HG03139 (cell line): ENCODE measurements at regions not wholly inside any gene's neighbourhood (a gene's known extent, or its start where the extent isn't known, plus 50 kb on each side); places are given as distances from the start of the nearest gene placed in this dataset.
A peak's percentile ranks its signal among the peaks of the same experiment; 100 is the strongest.

Source experiments
- ATAC-seq: cut with Tn5 transposase; IDR thresholded peaks from one replicate; pipeline ENCODE4 v1.9.1; 2021; ENCODE audit not compliant: unreplicated experiment

DNA sequence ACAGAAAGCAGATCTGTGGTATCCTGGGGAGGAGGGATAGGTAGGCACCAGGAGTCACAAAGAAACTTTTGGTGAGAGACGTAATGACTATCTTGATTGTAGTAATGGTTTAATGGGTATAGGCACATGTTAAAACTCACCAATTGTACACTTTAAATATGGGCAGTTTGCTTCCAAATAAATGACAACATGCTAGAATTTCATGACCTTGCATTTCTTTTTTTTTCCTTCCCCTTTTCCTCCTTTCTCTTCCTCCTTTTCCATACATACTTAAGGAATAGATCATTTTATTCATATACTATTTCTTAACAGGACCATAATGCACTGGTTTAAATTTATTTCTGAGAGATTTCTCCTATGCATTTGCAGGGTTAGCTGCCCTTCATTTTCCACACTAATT, 341.8 kb downstream of the TMEM182 start:
- ATAC-seq = no peak

DNA sequence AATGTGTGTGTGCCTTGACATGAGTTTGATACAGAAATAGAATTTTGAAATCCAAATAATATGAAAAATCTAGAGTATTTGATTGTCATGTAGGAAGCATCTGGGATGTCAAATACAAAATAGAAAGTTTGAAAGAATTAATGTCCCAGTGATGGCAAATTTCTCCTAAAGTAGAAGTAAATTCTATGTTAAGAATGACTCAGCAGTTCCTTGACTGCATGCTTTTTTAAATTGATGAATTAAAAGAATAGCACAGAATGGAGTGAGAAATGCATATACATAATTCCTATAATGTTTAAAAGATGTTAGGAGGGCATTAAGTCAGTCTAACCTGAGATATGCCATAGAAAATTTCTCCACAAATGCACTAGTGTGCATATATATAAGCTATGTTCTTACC, 357.5 kb downstream of the TMEM182 start:
- no peak for ATAC-seq

DNA sequence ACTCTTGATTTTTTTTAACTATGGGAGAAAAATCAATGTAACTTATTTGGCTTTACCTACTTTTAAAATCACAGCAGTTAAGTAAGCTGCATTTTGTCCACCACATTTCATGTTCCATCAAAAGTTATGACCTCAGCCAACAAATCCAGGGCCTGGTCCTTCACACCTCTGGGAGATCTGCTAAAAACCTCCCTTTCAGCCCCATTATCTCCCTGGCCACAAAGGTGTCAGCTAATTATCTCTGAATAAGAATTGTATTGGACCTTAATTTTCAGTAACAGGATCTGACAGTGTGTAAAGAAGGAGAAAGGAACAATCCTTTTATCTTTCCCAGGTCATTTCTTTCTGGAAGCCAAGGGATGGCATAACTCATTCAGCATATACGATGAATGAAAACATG, 359.3 kb downstream of the TMEM182 start:
- no peak for ATAC-seq

DNA sequence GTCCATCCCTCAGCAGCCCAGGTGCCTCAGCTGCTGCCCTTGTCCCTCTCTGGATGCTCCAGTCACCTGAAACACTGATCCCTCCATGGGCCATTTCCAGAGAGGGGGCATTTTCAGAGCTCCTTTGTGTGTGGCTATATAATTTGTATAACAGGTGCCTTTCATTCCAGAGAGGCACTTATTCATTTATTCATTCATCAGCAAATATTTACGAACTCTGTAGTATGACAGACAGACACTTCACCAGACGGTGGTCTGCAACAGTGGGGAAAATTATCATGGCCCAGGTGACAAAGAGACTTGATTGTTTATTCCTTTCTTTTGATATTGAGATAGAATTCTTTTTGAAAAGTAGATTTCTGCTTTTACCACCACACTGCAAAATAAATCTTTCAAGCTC, 361.7 kb downstream of the TMEM182 start:
- no peak for ATAC-seq

DNA sequence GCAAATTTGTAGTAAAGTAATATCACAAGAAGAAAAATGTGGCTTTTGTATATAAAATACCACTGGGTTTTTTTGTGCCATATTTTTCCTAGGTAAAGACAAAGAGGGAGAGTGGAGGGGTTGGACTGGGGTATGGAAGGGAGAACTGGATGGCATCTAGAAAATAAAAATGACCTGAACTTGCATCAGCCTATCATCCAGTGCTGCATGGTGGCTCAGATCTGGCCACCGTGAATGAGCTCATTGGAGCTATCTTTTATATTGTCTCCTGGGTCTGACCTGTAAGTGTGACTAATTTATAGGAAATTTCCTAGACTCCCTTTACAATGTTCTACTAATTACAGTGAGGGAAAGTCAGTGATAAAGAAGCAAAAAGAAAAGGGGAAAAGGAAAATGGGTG, 369.0 kb downstream of the TMEM182 start:
- no peak for ATAC-seq

DNA sequence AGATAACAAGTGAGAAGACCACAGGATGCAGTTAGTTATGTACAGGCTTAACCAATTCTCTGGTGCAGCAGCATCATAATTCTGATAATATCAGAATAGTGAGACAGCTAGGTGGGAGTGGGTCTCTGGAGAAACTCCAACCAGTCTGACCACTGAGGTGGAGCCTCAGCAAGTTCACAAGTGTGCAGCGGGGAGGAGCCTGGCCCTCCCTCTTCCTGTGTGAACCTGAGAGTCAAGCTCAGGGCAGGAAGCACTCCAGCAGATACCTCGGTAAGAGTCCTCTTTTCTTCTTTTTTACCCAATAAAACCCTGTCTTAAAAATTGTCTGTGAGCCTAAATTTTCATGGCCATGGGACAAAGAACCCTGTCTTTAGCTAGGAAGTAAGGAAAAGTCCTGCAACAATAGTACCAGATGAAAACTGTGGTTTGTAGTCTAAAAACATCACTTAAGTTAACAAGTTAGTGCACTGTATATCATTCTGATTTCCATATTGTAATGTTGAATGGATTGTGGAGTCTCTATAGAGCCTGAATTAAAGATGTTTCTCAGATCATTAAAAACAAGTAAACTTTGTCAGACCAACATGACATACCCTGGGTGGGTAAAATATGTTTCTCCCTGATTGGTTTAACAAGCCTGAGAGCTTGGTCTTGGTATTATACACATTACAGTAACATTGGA, 370.8 kb downstream of the TMEM182 start:
- ATAC-seq = peak; percentile 99

DNA sequence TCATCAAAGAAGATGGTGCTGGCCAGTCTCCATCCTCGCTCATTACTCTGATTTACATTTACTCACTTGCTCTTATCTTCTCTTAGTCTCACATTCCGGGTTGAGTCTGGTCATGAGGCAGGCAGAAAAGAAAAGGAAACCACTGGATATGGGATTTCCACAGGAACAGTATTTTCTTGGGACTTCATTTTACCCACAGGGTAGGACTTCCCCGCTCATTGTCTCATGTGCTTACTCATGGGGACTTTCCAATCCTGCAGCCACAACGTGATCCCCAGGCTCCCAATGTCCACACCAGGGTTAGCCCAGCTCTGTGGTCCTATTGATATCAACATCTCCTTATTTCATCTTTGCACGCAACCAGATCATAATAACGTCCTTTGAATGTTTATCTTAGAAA, 373.8 kb downstream of the TMEM182 start:
- ATAC-seq = no peak

DNA sequence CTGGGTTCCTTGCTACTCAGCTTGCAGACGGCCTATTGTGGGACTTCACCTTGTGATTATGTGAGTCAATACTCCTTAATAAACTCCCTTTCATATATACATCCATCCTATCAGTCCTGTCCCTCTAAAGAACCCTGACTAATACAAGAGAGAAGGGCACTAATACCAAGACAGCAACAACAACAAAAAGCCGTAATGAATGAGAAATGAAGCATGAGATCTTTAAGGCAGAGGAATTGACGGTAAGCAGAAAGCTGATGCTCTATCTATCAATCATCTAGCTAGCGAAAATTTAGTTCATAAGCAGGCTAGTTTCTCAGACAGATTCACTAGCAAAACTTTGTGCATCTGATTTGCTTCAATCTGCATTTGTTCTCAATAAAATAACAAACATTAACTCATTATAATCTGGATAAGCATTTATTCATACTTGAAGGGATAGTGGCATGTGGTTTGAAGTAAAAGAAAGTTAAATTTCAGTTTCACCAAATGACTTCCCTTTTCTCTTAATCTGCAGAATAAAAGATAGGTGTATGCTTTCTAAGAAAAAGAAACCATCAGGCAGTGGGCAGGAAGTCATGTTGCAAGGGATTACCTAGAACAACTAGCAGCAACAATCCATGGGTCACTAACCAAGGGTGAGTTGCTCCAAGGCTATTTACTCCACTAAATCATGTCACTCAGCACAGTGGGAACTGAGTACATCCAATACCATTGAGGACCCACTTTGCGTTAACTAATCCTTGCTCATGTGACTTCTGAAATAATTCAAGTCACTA, 376.5 kb downstream of the TMEM182 start:
- peak; percentile 76 for ATAC-seq

DNA sequence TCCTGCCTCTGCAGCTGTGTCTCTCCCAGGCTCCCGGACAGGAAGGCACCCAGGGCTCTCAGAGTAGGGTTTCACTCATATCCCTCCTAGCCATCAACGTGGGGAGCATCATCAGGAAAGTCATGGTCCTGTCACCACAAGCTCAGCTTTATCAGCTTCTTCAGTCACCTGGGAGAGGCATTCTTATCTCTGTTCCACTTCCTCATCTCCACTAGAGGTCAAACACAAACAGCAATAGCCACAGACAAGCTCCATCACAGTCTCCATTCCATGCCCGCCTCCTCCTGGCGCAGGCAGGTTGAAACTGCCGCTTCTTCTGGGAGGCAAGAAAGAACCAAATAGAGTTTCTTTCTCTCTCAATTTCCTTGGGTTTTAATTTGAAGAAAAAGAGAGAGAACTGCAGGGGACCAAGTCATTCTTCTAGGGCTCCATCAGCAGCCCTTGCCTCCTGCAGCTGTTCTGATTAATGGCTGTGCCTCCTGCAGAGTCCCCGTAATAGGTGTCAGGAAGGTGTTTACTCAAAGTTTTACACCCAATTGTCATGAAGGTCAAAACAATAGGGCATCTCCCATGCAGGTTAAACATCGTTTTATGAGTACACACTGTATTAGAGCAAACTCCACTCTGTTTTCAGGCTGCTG, 377.9 kb downstream of the TMEM182 start:
- ATAC-seq = no peak

DNA sequence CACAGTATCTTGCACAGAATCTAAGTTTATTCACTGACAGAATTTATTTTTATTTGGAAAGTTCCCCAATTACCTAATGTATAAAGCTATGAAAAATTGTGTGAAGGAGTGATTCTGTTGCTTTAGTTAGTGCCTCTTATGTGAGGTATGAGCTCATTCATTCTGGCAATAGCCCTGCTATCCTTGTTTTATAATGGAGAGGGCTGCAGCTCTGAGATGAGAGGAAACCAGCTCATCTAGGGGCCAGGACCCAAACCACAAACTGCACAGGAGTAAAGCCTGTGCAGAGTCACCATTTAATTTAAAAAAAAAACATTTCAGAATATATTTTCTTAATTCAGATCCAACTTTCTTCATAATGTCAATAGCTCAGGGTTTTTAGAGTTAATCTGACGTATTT, 383.0 kb downstream of the TMEM182 start:
- ATAC-seq = no peak

DNA sequence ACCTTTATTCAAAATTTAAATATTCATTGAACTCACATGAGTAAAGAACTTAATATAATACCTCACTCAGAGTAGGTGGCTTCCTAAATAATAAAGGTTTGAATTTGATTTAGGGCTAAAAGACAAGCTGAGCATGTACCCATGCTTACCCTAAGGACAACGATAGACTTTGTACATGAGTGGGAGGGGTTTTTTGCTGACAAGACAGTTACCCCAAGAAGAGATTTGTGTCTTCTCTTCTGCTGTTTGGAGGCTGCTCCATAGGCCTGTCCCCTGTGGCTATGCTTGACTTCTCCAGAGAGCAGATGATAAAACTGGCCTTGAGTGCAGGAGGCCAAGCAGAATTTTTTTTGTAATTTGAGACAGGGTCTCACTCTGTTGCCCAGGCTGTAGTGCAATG, 383.9 kb downstream of the TMEM182 start:
- ATAC-seq = no peak

DNA sequence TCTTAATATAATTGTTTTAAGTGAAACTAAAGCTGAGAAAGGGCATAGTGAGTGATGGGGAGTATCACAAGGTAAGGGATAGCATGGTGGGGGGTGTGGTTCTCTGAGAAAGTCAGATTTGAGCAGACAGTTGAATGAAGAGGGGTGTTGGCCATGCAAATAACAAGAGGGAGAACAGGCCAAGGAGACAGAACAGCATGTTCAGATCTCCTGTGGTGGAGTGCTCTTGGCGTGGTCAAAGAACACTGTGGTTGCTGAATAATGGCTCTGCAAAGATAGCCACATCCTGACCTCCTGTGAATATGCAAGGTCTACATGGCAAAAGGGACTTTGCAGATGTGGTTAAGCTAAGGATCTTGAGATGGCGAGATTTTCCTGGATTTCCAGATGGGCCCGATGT, 389.2 kb downstream of the TMEM182 start:
- ATAC-seq = no peak

DNA sequence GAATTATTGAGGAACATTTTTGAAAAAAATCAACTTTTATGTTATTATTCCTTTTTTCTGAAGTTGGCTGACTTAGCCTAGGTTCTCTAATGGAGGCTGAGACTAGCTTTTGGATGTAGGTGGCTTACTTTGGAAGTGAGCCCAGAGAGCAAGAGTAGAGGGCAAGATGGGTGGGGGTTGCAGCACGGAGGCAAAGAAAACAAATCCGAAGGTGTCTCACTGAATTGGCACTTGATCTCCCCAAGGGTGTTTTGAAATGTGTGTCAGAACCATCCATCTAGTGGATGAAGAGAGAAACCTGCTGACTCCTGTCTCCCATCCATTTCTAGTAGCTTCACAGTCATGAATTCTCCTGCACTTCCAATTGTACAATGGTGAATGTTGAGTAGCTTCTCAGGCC, 390.7 kb downstream of the TMEM182 start:
- no peak for ATAC-seq

DNA sequence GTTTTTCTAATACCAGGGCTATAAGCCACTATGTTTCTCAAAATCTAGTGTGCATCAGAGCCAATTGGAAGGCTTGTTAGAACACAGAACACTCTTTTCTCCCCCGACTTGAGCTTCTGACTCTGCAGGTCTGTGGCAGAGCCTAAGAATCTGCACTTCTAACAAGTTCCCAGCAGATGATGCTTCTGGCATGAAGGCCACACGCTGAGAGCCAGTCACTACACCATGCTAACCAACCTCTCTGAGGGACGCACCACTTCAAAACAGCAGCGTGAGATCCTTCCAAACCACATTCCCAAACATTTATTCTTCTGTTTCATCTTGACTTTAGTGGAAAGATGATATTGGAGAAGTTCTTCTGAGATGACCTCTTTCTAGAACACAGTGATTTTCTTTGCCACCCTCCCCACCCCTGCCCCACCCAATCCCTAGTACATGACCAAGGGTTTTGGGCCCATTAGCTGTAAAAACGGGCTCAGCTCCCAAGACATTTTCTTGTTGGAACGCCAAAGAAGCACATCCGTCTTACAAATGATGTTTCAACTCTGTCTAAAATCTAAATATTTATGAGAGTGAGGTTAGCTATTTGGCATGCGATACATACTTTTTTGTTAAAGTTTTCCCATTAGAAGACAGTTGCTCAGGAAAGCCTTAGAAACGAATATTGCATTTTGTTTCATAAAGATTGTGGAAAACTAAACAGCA, 391.9 kb downstream of the TMEM182 start:
- ATAC-seq = no peak

DNA sequence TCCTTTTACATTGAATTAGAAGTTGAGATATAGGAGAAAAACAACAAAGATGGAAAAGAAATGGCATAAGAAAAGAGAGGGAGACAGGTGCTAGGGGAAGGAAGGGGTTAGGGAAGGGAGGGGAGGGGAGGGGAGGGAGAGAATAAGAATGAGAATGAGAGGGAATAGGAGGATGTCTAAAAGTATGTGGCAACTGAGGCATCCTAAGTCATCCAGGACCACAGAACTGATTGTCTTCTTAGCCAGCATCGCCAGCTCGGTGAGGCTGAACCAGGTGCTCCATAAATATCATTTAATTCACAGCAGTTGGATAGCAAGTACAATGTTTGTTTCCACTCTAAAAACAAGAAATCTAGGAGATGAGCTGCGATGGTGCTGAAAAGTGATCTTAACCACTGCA, 393.5 kb downstream of the TMEM182 start:
- no peak for ATAC-seq

DNA sequence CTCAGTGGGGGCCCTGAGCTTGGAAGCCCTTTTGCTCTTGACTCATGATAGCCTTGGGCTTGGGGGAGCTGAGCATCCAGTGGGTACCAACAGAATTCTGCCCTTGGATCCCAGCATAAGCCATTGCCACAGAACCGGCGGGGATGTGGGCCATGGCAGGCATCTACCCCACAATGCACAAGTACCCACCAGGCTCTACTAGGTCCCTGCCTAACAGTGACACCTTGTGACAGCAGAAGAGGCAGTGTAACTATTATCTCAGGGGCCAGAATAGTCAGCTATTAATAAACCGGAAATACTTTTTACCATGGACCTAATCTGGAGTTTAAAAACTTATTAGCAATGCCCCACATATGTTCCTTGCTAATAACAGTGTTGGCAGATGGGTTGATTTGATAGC, 397.2 kb downstream of the TMEM182 start:
- ATAC-seq = no peak

DNA sequence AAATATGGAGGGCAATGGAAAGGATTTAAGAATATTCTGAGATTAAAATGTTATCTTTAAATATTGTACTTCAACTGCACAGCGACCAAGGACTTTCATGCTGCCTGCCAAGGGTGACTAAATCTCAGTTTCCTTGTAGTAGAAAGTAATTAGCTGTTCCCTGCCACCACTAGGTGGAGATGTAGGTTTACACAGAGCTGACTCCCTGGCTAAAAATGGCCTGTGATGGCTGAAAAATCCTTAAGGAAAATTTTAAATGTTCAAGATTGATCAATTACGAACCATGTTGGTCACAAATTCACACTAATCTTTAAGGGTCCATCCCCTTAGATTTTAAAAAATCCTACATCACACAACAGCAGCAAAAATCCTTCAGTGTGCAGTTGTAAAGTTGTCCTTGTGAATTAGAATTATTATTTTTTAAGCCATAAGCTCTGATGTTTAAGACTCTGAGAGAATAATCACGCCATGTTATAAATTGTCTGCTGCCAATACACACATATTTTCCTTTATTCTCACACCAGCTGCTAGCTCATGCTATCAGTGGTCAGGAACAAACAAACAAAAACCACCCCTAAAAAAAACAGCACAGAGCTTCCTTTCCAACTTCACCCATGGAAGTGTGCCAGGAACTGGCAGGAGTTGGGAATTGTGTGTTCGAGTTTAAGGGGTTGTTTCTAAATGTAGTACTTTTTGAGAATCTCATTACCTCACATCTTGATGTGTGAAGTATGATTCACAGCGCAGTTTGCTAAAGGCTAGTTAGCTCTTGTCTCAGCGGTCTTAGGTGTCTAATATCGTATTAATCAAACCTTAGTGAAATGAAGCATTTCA, 399.8 kb downstream of the TMEM182 start:
- no peak for ATAC-seq

DNA sequence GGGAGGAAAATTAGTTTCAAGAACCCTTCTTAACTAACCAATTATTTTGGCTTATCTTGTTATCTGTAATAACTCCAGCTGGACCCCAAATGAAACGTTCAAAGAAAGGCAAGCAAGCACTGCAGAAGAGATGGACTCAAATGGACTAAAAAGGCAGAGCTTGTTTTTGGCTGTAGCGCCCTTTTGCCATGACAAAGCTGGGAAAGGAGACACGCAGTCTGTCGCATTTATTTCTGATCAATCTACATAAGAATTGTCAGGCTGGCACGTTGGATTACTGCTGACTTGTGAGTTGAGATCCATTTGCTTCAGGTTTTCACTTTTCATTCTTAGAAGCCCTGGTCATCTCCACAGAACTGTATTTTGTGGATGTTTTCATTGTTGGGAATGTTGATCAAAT, 402.9 kb downstream of the TMEM182 start:
- no peak for ATAC-seq

DNA sequence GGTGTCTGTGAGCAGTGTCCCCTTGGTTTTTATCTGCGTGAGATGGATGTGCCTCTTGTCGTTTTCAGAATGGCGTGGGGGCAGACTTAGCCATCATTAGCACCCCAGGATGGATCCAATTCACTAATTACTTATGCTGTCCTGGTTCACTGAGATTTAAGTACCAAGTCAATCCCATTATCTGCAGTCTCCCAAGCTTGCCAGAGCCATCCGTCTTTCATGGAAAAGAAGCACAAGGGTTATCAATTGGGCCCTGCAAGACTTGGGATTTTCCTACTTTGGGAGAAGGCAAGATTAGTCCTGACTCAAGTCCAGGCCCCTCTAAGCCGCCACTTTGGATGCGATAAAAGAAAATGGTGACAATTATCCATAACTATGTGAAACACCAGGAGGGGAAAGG, 404.0 kb downstream of the TMEM182 start:
- no peak for ATAC-seq

DNA sequence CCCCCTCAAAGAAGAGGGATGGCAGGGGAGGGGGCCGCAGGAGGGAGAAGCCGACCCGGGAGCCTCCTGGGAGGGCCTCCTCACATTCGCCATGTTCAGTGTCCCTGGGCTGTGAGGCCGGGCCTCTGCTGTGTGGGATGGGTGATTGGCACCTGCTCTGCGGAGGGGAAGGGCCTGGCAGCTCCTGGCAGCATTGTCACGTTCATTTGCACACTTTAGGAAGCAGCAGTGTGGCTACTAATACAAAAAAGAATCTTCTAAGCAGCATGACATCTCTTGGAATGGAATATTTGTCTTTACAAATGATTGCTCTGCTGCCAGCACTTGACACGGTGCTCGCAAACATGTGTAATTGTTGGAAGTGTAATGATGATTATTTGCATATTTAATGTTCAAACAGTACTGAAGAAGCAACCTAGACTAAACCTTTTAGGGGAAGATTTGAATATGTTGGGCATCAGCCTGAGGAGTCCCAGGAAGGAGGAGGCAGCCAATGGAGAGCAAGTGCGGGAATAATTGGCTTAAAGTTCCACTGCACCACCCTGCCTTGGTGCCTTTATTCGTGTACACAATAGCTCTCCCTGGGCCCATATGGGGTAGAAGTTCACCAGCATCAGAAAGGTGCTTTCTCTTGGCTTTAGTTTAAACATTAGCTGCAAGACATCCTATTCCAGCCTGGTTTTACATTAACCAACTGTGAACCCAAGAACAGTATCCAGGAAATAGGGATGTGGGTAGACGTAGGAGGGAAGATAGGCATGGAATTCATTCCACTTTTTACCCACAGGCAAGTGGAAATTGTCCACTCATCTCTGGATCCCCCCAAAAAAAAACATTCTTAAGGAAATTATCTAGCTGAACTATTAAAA, 404.9 kb downstream of the TMEM182 start:
- no peak for ATAC-seq
